GM21526 (cell line): ENCODE measurements at regions not wholly inside any gene's neighbourhood (a gene's known extent, or its start where the extent isn't known, plus 50 kb on each side); places are given as distances from the start of the nearest gene placed in this dataset.

ENCODE experiments used
- ATAC-seq: cut with Tn5 transposase; IDR thresholded peaks from one replicate; pipeline ENCODE4 v1.9.1; 2021; ENCODE audit warnings: moderate library complexity; ENCODE audit not compliant: unreplicated experiment, low FRiP score

DNA sequence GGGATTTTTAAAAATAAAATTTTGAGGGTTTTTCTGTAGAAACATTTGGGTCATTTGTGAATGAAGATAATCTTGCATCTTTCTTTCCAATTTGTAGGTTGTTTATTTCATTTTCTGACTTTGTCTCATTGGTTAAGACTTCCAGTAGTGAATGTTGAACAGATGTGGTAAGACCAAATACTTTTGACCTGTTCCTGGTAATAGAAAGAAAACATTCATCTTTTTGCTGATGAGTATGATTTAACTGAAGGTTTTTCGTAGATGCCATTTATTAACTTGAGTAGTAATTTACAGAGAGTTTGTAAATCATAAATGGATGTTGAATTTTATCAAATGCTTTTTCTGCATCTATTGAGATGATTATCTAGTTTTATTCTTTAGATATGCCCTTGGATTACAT lies 416.1 kb upstream of the CITED2 start:
- no peak for ATAC-seq

DNA sequence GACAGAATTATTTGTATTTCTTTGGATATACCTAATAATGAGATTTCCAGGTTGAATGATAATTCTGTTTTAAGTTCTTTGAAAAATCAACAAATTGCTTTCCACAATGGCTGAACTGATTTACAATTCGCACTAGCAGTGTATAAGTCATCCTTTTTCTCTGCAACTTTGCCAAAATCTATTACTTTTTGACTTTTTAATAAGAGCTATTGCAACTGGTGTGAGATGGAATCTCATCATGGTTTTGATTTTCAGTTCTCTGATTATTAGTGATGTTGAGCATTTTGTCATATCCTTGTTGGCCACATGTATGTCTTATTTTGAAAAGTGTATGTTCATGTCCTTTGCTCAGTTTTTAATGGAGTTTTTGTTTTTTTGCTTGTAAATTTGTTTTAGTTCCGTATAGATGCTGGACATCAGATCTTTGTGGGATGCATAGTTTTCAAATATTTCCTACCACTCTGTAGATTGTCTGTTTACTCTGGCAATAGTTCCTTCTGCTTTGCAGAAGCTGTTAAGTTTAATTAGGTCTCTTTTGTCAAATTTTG lies 409.8 kb upstream of the CITED2 start:
- no peak for ATAC-seq

DNA sequence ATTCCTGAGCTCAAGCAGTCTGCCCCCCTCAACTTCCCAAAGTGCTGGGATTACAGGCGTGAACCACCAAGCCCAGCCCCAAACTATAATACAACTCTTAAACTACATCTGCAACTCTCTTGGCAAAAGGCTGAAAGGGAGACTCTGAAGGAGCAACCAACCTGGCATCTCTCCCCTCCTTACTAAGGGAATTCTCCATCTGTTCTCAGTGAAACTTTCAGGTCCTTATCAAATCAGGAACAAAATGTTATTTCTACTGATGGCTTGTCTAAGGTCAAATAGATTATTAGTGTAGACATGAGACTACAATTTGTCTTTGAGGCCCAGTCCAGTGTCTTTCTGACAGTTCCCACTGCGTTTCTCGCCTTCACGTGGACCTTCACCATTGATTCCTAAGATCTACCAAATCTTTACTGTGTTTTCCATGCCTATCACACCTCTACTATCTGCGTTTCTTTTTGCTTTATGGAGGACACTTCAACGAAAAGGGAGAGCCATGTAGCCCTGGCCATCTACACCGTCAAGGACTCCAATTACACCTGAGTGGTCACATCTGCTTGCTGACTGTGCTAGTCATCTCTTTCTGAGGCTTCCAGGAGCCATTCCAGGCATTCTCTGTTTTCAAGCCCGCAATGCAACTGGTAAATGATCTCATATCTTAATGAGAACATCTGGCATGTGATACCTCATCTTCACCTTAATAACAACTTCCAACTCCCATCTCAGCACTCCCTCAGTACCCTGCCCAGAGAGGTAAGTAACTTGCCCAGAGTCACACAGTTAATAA lies 405.7 kb upstream of the CITED2 start:
- ATAC-seq, result no peak

DNA sequence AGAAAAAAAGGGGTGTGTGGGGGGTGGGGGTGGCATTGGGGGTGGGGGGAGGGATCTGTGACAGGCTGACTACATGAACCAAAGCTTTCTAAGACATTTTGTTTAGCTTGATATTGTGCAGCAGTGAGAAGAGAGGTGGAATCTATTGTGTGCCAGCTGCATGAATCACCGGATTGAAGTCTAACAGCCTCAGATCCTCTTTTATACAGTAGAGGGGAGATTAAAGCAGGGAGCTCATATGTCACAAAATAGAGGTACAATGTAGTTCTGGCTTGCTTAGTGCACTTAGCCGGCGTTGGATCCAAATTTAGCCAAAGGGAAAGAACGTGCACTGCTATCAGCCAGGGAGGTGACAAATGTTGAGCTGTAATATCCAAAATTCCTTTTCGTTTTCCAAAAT lies 404.2 kb upstream of the CITED2 start:
- no peak for ATAC-seq

DNA sequence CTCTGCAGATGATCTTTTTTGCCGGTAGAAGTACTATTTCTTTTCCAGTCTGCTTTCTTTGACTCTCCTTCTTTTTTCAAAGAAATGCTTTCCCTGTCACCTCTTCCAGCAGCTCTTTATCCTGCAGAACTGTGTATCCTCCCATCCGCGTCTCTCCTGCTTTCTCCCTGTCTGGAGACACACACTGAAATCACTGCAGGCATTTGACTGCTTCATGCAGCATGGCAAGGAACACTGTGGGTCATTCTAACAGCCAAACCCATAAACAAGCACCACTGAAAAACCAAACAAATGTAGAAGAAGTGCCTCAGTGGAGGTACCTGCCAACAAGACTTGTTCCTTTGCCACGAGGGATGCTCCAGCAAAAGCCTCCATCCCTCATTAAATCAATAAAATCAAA lies 403.7 kb upstream of the CITED2 start:
- ATAC-seq, result no peak

DNA sequence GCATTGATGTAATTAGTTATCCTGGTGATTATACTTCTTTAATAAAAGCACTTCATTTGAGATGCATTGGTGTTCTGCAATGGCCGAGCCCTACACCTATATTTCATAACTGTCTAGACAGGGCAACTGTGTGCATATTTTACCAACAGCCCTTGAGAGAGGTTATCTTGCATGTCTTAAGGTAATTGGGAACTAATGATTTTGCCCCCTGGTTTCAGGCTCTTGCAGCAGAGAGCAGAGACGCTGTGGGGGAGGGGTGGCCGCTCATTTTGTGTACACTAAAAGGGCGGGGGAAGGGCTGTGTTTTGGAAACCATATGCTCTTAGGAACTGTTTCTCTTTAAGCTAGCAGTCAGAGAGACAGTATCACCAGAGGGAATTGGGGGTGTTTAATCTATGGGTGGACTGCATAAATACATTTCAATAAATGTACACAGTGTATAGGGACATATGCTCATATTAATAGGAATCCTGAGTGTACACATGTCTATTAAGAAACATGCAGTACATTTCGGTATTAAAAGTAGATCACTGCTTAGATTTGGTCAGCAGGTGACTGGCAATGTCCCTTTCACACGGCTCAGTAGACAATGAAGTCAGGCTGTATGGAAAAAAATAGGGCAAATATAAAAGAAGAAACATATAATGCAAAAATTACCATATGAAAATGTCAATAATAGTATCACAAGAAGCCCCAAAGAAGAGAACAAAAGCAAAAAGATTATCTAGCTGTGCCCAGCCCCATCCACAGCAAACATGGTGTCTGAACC lies 402.9 kb upstream of the CITED2 start:
- no peak for ATAC-seq

DNA sequence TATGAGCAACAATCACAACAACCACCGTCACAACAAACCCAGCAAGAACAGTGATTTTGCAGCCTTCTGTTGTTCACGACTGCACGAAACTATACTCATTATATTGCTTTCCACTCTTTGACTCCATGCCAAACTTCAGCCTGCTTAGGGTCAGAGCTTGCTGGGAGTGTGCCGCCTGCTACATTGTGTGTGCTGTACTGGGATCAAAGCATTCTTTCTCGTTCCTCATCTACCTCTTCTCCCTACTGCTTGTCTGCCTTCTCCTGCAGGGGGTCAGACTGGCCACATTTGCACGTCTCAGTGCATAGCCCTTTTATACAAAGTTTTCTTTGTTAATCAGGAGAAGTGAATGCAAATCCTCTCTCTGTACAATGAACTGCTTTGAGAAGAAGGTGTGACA lies 401.6 kb upstream of the CITED2 start:
- ATAC-seq, result no peak

DNA sequence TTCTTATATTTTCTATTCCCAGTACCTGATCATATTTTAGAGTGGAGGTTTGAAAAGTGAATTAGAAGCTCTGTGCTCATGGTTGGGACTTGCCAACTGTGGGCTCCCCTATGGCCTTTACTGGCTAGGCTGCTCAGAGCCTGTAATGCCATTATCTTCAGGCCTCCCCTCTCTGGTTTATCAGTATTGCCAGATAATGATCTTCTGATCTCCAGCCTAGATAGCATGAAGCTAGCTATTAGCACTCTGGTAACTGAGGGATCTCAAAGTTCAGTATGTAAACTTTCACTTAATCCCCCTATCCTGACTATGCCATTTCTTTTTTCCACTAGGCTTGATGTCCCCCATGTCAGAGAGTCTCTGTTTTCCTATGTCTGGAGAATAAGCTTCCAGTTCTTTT lies 393.7 kb upstream of the CITED2 start:
- no peak for ATAC-seq

DNA sequence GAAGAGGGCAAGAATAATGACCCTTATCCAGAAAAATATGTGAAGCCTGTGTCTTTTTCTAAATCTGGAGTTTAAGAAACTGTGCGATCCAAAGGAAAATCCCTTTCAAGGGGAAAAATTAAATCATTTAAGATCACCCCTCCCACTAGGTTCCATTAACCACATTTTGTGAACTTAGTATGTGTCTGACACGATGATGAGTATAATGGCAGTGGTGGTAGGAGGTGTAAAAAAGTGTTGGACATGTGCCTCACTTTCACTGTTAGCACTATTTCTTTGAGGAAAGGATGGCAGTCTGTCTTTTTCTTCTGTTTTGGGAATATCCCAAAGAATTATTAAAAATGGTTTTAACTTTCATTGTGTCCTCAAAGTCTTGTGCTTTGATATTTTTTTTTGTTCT lies 392.3 kb upstream of the CITED2 start:
- no peak for ATAC-seq

DNA sequence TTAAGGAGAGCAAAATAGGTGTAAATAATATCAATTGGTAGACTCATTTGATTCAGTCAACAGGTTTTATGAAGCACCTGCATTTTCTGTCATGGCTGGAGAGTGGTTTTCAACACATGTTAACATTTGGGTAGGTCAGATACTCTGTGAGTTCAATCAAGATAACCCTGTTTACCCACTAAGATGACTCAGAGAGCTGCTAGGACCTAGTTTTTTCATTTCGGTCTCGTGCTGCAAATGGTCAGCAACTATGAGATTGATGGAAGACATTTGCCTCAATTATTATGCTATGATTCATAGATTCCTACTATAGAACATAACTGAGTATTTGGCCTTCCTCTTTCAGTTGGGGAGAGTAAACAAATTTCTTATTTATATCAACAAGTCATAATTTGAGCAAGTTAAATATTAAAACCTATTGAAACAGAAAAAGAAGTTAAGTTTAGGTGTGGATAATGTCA lies 391.4 kb upstream of the CITED2 start:
- no peak for ATAC-seq

DNA sequence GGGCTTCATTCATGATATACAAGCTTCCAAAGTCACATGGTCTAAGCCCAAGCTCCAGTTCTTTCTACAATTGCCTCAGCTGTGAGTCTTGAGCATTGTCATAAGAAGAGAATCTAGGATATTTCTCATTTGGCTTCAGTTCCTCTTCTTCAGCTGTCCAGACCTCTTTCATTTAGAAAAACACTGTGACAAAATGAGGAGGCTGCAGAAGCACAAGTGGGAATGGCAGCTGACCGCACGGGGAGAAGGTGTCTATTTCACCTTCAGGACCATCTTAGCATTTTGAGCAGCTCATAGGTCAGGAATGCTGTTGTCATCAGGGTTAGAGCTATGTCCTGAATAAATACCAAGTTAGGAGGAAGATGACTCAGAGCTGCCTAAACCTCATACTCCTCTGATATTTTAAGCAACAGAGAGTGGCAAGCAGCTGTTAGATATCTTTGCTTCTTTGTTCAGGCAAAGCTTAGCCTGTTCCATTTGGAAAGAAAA lies 390.1 kb upstream of the CITED2 start:
- ATAC-seq, result peak; percentile 89

DNA sequence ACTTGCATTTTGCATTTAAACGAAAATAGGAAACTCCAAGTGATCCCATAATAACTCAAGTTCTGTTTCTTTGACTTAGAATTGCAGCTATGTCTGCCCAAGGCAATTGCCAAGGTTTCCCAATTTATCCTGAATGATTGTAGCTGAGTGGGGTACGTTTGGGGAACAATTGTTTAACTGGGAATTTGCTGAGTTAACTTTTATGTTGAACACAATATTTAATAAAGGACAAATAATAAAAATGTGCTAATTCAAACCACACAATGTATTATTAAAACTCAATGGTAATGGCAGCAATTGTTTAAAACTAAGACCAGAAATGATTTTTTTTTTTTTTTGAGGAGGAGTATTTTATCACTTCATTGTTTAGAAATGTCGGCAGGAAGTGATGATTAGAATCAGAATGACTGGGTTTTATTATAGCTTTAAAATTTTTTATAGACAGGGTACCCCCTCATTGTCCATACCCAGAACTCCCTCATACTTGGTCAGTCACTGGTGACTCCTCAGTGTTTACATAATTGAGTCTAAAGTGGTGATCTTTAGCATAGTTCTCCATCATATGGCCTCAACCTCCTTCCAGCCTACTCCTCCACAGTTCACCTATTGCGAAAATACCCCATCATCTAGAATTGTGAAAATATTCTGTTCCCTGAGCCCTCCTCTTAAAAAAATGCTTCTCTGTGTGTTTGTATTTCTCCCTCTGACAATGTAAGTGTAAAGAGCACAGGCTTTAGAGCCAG lies 389.2 kb upstream of the CITED2 start:
- no peak for ATAC-seq

DNA sequence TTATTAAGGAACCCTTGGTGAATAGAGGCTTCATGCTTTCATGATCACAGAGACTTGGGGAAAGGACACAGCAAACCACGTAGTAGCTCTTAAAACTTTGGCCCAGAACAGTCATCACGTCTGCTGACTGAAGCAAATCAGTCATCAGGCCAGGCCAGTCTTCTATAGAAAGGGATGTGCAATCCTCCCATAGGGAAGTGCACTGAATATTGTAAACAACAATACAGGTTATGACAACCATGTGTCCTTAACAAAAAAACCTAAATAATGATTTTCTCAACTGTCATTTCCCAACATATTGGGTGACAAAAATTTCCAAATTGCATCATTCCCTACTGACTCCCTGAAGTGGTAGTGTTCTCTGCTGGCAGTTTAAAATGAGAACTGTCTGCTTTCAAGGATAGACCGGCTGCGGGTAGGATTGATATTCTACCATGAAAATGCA lies 388.2 kb upstream of the CITED2 start:
- no peak for ATAC-seq

DNA sequence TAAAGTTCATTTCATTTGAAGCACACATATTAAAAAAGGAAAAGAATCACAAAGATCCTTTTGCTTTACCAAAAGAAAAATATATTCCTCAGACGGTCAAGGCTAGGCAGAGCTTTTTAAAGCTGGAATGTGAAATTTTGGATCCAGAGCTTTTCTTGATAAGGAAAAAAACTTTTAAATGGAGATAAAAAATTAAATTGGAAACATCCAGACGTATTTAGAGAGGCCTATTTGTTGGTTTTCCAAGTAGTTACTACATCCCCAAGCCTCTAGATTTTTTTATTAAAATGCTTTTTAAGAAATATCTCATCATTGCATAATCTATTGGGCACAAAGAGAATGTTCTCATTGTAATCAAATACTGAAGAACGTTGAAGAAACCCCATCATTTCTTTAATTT lies 385.7 kb upstream of the CITED2 start:
- ATAC-seq, result no peak

DNA sequence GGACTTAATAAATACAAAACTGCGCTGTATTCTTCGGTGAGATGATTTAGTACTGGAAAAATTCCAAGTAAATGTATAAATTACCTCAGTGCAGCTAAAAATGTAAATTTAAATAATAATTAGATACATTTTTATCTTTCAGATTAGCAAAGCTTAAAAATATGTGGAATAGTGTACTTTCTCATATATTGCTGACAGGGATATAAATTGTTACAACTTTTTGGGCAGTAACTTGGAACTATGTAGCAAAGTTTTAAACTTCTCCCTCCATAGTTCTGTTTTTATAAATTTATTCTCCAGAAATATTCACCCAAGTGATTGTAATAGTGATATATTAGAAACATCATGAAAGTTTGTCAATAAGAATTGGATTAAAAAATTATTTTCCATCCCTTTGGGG lies 384.6 kb upstream of the CITED2 start:
- ATAC-seq, result no peak

DNA sequence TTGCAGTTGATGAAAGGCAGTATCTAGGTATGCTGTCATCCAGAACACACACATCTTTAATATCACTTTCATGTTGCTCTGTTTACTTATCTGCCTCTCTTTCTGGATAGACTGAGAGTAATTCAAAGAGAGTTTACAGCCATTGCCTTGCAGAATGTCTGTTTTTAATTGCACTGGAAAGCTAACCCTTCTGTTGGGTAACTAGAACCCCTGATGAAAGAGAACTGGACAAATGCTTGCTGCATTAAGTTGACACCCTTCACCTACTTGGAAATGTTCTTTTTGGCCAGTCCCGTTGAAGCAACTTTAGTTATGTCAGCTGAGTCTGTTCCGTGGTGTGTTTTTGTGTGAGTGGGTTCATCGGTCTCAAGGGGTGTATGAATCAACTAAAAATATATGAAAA lies 383.8 kb upstream of the CITED2 start:
- ATAC-seq, result no peak

DNA sequence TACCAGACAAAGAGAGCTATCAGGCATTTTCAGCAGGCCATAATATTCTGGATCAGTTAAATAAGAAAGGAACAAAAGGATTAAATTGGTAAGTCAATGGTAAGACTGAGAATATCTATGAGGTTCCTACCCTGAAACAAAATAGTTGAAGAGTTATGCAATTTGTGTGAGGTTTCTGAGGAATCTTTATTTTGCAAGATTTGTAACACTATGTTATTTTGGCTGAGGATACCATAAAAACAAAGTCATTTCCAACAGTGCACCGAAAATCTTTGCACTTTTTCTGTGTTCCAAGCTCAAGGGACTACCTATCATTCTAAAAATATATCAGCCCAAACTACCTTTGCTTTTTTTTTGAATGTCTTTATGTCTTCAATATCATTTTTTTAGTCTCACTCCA lies 383.3 kb upstream of the CITED2 start:
- ATAC-seq, result no peak

DNA sequence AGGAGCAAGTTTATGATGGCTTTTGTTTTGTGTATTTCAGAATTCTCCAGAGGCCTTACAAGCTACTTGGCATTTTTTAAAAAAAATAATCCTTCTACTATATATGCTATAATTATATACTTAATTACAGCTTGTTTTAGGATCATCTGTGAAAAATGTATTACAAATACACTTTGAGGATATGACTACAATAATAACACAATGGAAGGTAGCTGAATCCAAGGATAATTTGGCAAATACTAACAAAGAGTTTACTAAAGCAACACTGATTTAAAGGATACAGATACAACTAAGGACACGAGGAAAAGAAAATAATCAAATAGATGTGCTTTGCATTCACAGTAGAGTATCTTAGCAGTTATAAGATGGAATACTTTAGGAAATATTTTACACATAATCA lies 381.9 kb upstream of the CITED2 start:
- ATAC-seq, result no peak

DNA sequence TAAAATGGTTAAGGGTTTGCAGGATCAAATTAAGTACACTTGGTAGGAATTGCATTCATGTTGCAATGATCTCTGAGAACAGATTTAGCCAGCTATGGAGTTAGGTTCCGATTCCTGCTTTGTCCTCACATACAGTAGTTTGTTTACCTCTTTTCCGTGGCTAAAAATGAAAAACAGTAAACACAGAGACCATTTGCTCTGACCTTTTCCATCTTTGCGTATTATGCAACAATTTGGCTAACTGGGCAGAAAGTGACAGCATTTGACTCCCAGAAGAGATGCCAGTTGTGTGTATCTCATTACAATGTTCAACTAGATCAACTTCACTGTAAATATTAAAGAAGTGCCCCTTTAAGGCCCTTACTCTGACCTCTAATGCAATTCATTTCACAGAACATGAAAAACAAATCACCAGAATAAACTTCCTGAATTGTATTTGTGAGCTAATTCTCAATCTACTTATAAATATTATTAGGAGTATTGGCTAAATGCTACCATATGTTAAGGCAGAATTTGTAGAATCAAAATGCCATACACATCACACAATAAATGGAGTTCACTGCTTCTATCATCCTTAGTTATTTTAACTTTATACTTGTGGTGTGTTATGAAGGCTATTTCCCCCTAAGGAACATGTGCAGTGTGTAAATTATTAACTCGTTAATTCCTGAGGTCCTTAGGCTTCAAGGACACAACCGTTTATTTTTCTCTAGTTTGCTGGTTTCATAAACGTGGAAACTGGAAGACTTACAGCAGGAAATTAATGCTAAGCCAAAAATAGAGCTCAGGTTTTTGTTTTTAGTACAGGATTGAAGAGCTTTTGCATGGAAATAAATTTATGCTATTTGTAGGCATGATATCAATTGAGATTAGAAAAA lies 380.7 kb upstream of the CITED2 start:
- no peak for ATAC-seq
